SJCRH30 (cell line): ENCODE measurements at regions not wholly inside any gene's neighbourhood (a gene's known extent, or its start where the extent isn't known, plus 50 kb on each side); places are given as distances from the start of the nearest gene placed in this dataset.

ENCODE experiments used
- DNase-seq, 2 experiments: peaks; one replicate each; pipeline ENCODE4 v3.0.0-alpha.2; 2015 to 2020
- H3K27ac ChIP-seq: fragments of 250-450 bp; sonication (Bioruptor Pico); 2 replicates; pipeline ENCODE4 v1.5.1; 2020; ENCODE audit warnings: mild to moderate bottlenecking, moderate library complexity
- H3K27me3 ChIP-seq: fragments of 250-450 bp; sonication (Bioruptor Pico); 2 replicates; pipeline ENCODE4 v1.5.1; 2020; ENCODE audit warnings: mild to moderate bottlenecking, moderate library complexity
- H3K36me3 ChIP-seq: fragments of 250-450 bp; sonication (Bioruptor Pico); 2 replicates; pipeline ENCODE4 v1.5.1; 2020; ENCODE audit warnings: mild to moderate bottlenecking, moderate library complexity
- H3K4me1 ChIP-seq: fragments of 250-450 bp; sonication (Bioruptor Pico); 2 replicates; pipeline ENCODE4 v1.5.1; 2020; ENCODE audit warnings: mild to moderate bottlenecking, moderate library complexity
- H3K4me3 ChIP-seq: fragments of 250-450 bp; sonication (Bioruptor Pico); 2 replicates; pipeline ENCODE4 v1.5.1; 2020; ENCODE audit warnings: mild to moderate bottlenecking, moderate library complexity
- H3K9me3 ChIP-seq: fragments of 250-450 bp; sonication (Bioruptor Pico); replicated peaks from 2 replicates; pipeline ENCODE4 v1.5.1; 2020; ENCODE audit warnings: mild to moderate bottlenecking, moderate library complexity

DNA sequence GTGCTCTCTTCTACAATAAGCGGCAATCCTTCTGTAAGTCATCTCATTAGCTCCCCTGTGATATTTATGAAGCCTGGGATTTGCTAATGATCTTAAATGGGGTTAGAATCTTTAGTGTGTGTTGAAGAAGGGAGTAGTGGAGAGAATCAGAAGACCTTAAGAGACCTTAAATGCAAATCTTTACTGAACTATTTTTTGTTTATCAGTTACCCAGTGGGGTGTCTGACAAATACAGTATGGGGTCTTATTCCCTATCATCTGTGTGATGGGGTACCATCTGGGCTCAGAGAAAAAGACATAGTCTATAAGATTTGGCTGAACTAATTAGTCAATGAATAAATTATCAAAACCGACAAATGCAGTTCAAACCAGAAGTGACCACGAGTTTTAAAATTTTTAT, 378.4 kb upstream of the SGCD start:
- Histone ChIP-seq H3K9me3 (no peaks in the 10 kb centered on the region), H3K4me1 (no peaks in the 10 kb centered on the region), H3K27me3 (peaks cover 2% of the 10 kb centered on the region; the same call in 1 of the 2 replicates), H3K36me3 (no peaks in the 10 kb centered on the region), H3K27ac (no peak overlapping the region), H3K4me3 (no peak overlapping the region)
- no peak for DNase-seq

DNA sequence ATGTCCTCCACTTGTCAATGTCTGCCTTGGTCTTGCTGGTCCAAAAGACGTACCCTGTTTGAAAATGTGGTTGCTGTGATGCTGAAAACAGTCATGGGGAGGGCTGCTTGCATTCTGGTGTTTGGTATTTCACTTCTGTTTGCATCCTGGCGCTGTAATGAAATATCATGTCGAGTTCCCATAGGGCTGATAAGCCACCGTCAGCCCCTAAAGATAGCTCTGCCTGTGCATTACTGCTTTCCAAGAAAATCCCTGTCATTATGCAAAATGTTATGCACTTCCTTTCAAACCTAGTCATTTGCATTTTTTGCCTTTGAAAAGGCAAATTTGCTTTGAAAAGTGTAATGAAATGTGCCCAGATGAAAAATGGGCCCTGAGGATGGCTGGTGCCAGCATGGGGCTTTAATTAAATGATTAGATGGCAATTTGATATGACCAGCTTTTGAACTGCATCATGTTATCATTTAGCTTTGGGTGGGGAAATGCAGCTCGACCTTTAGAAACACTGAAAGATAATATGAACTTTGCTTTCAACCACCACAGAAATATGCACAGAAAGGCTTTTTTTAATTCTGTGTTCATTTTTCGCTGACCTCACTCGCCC, 374.4 kb upstream of the SGCD start:
- H3K27ac ChIP-seq: no peak overlapping the region
- H3K4me3 ChIP-seq: no peak overlapping the region
- H3K27me3 ChIP-seq: peaks cover 2% of the 10 kb centered on the region; the same call in 1 of the 2 replicates
- DNase-seq: no peak
- no peaks in the 10 kb centered on the region for H3K4me1 ChIP-seq
- no peaks in the 10 kb centered on the region for H3K36me3 ChIP-seq
- no peaks in the 10 kb centered on the region for H3K9me3 ChIP-seq

DNA sequence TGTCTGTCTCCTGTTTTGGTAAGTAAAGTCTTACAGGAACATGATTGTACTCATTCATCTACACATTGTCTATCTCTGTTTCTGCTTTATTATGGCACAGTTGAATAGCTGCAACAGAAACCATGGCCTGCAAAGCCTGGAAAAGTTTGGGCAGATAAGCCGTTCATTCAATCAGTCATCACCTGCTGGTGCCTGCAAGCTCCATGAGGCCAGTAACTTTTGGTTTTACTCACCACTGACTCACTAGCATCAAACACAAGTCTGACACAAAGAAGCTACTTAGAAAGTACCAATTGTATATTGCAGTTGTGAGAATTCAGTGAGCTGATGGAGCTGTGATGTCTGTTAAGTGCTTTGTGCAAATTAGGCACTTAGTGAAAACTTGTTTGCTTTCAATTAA, 373.6 kb upstream of the SGCD start:
- Histone ChIP-seq H3K4me3 (no peak overlapping the region), H3K27ac (no peak overlapping the region), H3K27me3 (peaks cover under 1% of the 10 kb centered on the region; the same call in 1 of the 2 replicates), H3K9me3 (no peaks in the 10 kb centered on the region), H3K4me1 (no peaks in the 10 kb centered on the region), H3K36me3 (no peaks in the 10 kb centered on the region)
- no peak for DNase-seq

DNA sequence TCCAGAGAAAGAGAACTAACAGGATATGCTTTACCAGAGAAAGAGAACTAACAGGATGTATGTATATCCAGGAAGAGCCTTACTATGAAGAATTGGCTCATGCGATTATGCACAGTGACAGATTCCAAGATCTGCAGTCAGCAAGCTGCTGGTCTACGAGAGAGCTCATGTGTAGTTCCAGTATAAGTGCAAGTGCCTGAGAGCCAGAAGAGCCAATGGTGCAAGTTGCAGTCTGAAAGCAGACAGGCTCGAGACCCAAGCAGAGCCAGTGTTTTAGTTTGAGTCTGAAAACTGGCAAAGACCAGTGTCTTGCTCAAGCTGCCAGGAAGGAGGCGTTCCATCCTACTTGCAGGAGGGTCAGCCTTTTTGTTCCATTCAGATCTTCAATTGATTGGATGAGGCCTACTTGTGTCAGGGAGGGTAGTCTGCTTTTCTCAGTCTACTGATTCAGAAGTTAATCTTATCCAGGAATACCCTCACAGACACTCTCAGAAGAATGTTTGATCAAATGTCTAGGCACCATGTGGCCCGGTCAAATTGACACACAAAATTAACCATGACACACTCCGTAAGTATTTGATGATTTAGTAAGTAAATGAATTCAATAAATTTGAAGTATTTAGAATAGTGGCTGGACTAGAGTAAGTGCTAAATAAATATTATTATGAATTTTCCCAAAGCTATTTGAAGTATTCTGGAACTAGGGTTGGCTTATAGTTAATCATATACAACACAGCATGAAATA, 372.1 kb upstream of the SGCD start:
- Histone ChIP-seq H3K4me3 (no peak overlapping the region), H3K27ac (no peak overlapping the region), H3K36me3 (no peaks in the 10 kb centered on the region), H3K27me3 (no peaks in the 10 kb centered on the region), H3K4me1 (no peaks in the 10 kb centered on the region), H3K9me3 (no peaks in the 10 kb centered on the region)
- no peak for DNase-seq

DNA sequence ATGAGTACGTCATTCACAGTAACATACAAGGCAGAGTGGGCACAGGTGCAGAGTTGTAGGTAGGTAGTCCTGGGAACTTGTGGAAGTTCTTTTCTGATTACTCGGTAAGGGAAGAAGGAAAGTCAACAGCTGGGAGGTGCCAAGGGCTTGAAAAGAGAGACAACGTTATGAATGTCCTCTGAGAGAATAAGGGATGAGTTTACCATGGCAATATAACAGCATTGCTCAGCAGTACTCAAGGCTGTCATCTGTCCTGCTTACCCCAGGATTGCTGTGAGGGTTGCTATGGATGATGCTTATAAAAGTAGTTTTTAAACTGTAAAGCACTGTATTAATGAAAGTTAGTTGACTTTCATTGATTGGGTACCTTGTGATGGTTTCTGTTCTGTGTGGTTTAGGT, 369.1 kb upstream of the SGCD start:
- no peaks in the 10 kb centered on the region for H3K27me3 ChIP-seq
- H3K4me3 ChIP-seq: no peak overlapping the region
- no peaks in the 10 kb centered on the region for H3K9me3 ChIP-seq
- no peak for DNase-seq
- no peaks in the 10 kb centered on the region for H3K4me1 ChIP-seq
- H3K36me3 ChIP-seq: no peaks in the 10 kb centered on the region
- H3K27ac ChIP-seq: no peak overlapping the region

DNA sequence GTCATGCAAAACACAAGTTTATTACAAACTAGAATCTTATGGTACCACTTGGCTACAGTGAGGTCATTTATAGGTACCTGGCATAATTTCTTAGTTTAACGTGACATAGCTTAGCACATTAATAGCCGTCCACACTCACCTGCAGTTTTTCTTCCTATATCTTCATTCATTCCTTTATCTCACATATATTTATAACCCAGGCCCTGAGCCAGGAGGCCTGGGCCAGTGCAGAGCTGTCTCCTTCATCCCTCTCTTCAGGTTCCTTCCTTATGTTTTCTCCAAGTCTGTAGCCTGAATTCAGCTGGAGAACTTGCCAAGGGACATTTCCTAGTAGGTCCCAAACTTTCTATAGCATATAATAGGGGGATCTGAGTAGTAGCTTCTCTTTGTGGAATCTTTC, 367.9 kb upstream of the SGCD start:
- DNase-seq: no peak
- Histone ChIP-seq H3K36me3 (no peaks in the 10 kb centered on the region), H3K9me3 (no peaks in the 10 kb centered on the region), H3K27me3 (no peaks in the 10 kb centered on the region), H3K27ac (no peak overlapping the region), H3K4me1 (no peaks in the 10 kb centered on the region), H3K4me3 (no peak overlapping the region)

DNA sequence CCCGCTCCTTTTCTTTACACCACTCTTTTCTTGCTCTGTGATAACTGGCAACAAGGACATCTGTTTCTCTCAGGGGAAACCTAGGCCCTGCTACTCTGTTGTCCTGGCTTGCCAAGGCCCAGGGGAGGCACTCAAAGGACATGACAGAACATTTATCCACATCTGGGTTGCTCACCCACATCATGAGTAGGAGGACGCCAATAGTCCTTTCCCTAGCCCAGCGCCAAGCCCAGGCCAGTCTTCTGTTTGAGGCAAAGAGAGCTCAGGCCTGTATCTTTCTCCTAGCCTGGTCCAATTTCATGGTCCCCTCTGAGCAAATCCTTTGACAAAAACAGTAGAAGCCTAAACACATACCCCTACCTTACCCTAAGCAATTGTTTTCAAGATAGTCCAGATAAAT, 366.8 kb upstream of the SGCD start:
- Histone ChIP-seq H3K4me1 (no peaks in the 10 kb centered on the region), H3K36me3 (no peaks in the 10 kb centered on the region), H3K4me3 (no peak overlapping the region), H3K27ac (no peak overlapping the region), H3K27me3 (no peaks in the 10 kb centered on the region), H3K9me3 (no peaks in the 10 kb centered on the region)
- no peak for DNase-seq

DNA sequence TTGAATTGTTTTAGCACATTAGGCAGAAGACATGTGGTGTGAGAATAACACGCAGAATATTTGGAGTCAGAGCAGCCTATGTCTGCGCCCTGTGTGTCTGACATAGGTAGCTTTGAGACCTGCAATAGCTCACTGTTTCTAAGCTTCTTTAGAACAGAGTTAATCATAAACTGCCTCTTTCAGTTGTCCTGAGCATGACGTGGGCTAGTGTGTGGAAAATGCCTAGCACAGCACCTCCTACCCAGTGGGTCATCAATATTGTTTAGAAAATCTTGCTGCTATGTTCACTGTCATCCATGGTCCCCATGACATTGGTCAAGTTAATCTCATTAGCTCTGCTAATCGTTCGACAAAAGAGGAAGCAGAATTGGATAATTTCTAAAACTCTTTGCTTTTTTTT, 357.4 kb upstream of the SGCD start:
- H3K27ac ChIP-seq: no peak overlapping the region
- no peaks in the 10 kb centered on the region for H3K36me3 ChIP-seq
- H3K4me3 ChIP-seq: no peak overlapping the region
- H3K9me3 ChIP-seq: no peaks in the 10 kb centered on the region
- no peak for DNase-seq
- no peaks in the 10 kb centered on the region for H3K27me3 ChIP-seq
- no peaks in the 10 kb centered on the region for H3K4me1 ChIP-seq

DNA sequence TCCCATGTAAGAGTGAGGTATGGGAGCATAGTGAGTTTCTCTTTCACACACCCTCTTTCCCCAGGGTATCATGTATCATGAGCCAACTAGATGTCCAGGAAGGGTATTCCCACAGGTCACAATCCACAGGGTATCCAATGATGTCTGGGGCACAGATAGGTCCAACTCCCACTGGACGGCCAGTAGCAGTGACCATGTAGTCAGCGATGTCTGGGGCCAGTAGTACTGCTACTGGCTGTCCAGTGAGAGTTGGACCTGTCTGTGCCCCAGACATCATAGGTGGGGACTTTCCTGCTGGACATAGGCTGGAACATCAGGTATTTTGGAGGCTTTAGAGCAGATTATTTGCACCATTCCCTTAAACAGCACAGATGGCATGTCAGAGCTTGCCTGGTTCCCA, 352.6 kb upstream of the SGCD start:
- no peaks in the 10 kb centered on the region for H3K4me1 ChIP-seq
- no peaks in the 10 kb centered on the region for H3K27me3 ChIP-seq
- DNase-seq: no peak
- no peaks in the 10 kb centered on the region for H3K9me3 ChIP-seq
- no peak overlapping the region for H3K4me3 ChIP-seq
- no peaks in the 10 kb centered on the region for H3K36me3 ChIP-seq
- H3K27ac ChIP-seq: no peak overlapping the region

DNA sequence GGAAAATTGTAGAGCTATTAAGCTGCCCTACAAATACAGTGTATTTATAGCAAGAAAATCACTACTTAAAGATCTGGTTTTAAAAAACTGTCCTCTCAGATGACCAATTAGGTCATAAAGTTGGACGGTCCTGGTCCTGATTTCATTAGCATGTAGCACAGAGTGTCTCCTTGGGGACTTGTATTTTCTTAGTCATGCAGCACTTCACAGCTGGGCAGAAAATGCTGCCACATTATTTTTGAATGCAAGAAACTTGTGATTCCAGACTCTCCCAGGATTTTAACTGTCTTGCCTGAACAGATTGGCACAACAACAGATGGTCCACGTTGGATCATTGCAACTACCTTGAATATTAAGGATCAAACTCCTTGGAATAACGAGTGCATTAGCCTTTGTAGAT, 348.1 kb upstream of the SGCD start:
- H3K27ac ChIP-seq: no peak overlapping the region
- H3K4me1 ChIP-seq: no peaks in the 10 kb centered on the region
- H3K36me3 ChIP-seq: no peaks in the 10 kb centered on the region
- no peaks in the 10 kb centered on the region for H3K9me3 ChIP-seq
- no peak for DNase-seq
- H3K27me3 ChIP-seq: no peaks in the 10 kb centered on the region
- no peak overlapping the region for H3K4me3 ChIP-seq

DNA sequence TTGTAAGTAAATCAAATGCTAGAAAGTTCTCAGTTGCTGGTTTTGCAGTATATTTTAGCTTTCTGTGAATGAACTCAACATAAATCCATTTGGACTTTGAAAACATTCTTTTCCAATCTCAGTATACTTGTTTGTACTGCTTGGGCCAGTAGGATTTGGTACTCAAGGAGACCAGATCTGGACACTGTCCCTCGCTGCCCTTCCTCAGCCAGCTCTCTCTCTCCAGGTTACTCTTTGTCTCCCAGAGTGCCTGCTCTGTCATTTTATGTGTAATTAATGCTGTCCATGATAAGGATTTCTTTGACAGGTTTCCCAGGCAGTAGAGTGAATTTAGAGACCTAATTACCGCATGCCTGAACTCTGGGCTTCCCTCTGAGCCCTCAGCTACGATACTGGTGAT, 344.6 kb upstream of the SGCD start:
- no peak for DNase-seq
- Histone ChIP-seq H3K36me3 (no peaks in the 10 kb centered on the region), H3K4me1 (no peaks in the 10 kb centered on the region), H3K9me3 (no peaks in the 10 kb centered on the region), H3K27me3 (no peaks in the 10 kb centered on the region), H3K27ac (no peak overlapping the region), H3K4me3 (no peak overlapping the region)

DNA sequence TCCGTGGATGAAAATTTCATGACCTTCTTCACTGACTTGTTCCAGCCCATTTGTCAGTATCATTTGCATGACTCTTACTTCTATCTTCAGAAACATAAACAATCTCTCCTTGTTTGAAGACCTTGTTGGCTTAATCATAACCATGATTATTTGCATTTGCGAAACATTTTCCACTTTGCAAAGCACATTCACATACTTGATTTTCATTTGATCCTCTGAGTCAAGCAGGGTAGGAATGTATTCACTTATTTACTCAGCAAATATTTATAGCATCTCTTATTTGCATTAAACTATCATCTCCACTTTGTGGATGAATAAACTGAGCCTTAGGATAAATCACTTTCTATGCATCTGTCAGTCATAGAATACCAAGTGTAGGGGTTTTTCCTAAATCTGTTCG, 343.0 kb upstream of the SGCD start:
- no peaks in the 10 kb centered on the region for H3K4me1 ChIP-seq
- H3K36me3 ChIP-seq: no peaks in the 10 kb centered on the region
- no peaks in the 10 kb centered on the region for H3K27me3 ChIP-seq
- no peak for DNase-seq
- no peaks in the 10 kb centered on the region for H3K9me3 ChIP-seq
- no peak overlapping the region for H3K4me3 ChIP-seq
- H3K27ac ChIP-seq: no peak overlapping the region

DNA sequence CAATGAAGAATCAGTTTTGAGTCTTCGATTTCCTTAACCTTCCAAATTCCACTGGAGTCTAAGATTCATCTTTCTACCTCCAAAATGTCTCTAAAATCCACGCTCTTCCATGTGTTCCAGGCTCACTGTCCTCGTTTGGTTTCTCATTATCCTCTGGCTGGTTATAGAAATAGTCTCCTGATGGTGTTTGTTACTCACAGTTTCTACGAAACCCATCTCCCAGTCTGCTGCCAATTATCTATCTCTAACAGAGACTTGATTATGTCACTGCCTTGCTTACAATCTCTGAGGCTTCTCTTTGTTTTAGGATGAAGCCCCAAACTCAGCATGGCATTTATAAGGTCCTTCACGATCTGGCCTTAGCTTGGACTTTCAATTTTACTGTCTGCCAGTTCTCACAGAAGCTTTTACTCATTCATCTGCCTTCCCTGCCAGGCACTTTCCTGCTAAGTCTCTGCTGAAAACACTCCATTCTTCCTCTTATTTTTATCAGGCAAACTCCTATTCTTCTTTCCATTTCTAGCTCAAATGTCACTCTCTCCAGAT, 339.6 kb upstream of the SGCD start:
- DNase-seq: no peak
- no peak overlapping the region for H3K27ac ChIP-seq
- H3K4me1 ChIP-seq: no peaks in the 10 kb centered on the region
- H3K27me3 ChIP-seq: no peaks in the 10 kb centered on the region
- no peaks in the 10 kb centered on the region for H3K36me3 ChIP-seq
- no peaks in the 10 kb centered on the region for H3K9me3 ChIP-seq
- no peak overlapping the region for H3K4me3 ChIP-seq

DNA sequence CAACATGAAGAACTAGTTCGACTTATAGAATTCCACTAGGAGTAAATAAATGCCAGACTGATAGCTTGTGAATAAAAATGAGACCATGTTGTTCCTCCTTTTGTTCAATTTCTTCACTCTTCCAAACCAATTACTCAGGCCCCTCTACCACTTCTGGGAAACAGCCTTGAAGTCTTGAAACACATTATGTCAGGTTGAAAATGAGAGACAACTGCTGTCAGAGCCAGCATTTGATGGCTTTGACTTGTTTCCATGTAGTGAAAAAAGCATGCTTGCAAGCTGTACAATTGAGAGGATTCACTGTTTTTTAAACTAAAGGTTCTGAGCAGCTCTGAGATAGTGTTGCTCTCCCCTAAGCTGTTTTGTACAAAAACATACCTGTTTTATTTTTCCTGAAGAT, 337.1 kb upstream of the SGCD start:
- no peak for DNase-seq
- Histone ChIP-seq H3K4me3 (no peak overlapping the region), H3K9me3 (no peaks in the 10 kb centered on the region), H3K27ac (no peak overlapping the region), H3K27me3 (no peaks in the 10 kb centered on the region), H3K36me3 (no peaks in the 10 kb centered on the region), H3K4me1 (no peaks in the 10 kb centered on the region)

DNA sequence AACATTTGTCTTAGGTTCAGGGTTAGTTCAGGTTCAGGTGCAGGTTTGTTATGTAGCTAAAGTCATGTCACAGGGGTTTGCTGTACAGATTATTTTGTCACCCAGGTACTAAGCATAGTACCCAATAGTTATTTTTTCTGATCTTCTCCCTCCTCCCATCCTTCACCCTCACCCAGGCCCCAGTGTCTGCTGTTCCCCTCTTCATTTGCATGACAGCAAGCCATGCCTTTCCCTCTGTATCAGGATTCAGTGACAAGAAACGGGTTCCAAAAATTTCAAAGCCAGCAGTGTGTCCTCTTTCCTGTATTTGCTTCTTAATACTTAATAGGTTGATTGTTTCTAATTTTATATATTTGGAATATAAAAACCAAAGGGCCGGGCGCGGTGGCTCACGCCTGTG, 330.8 kb upstream of the SGCD start:
- DNase-seq: no peak
- no peak overlapping the region for H3K27ac ChIP-seq
- H3K27me3 ChIP-seq: no peaks in the 10 kb centered on the region
- H3K36me3 ChIP-seq: no peaks in the 10 kb centered on the region
- no peak overlapping the region for H3K4me3 ChIP-seq
- H3K4me1 ChIP-seq: no peaks in the 10 kb centered on the region
- no peaks in the 10 kb centered on the region for H3K9me3 ChIP-seq

DNA sequence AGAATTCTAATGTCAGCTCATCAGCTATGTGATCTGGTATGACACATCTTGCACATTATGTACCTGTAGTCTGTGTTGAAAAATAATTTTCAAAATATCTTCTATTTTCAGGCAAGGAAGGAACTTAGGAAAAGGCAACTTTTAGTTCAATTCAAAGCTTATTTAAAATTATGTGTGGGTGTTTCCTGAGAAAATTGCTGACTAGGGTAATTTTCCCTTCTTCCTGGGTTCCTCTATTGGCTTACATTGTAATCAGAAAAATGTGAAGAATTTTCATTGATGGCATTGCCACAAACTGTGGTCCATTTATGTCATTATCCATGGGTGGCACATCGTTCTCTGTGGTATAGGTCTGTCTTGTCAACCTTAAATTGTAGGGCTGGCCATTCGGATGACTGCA, 328.7 kb upstream of the SGCD start:
- no peak for DNase-seq
- no peaks in the 10 kb centered on the region for H3K36me3 ChIP-seq

More for the DNA sequence above, 328.7 kb upstream of the SGCD start:
- 0 out of 2 replicates have a peak, but pooled peaks cover 4% of the 10 kb centered on the region for H3K27me3 ChIP-seq
- no peaks in the 10 kb centered on the region for H3K9me3 ChIP-seq
- no peaks in the 10 kb centered on the region for H3K4me1 ChIP-seq
- no peak overlapping the region for H3K4me3 ChIP-seq
- no peak overlapping the region for H3K27ac ChIP-seq
